K562 (cell line): ENCODE measurements at regions not wholly inside any gene's neighbourhood (a gene's known extent, or its start where the extent isn't known, plus 50 kb on each side); places are given as distances from the start of the nearest gene placed in this dataset.

Experiments used
- BHLHE40 ChIP-seq: IDR thresholded peaks from 2 replicates; pipeline ENCODE4 v1.6.1; 2011; ENCODE audit warnings: low read length, improper control_type of control experiment
- CTCFL ChIP-seq: IDR thresholded peaks from 2 replicates; pipeline ENCODE4 v1.6.1; 2011; ENCODE audit warnings: borderline replicate concordance, low read depth, mild to moderate bottlenecking, moderate library complexity, low read length; ENCODE audit not compliant: insufficient read depth, poor library complexity, severe bottlenecking
- DEAF1 ChIP-seq: fragments of 450-650 bp; formaldehyde crosslinking; IDR thresholded peaks from 2 replicates; pipeline ENCODE4 v1.4.0; 2020; ENCODE audit warnings: mild to moderate bottlenecking, moderate library complexity
- HMG20A ChIP-seq: fragments of 450-650 bp; formaldehyde crosslinking; conservative IDR thresholded peaks from 2 replicates; pipeline ENCODE4 v1.4.0; 2020; ENCODE audit warnings: mild to moderate bottlenecking, mixed read lengths
- KLF16 ChIP-seq: IDR thresholded peaks from 2 replicates; pipeline ENCODE4 v1.6.1; 2016; ENCODE audit warnings: antibody characterized with exemption
- PHB2 ChIP-seq: fragments of 450-650 bp; IDR thresholded peaks from 2 replicates; pipeline ENCODE4 v1.6.1; 2017; ENCODE audit warnings: low read depth
- RAD21 ChIP-seq, 2 experiments: fragments of 250-450 bp in 1 of 2; fragments of 450-650 bp in 1 of 2; sonication (Bioruptor Pico) in 1 of 2; formaldehyde crosslinking in 1 of 2; IDR thresholded peaks in 1 of 2; conservative IDR thresholded peaks in 1 of 2; 2 replicates each; pipeline versions ENCODE4 v1.4.0 to v1.8.0; 2020 to 2022; ENCODE audit warnings: mild to moderate bottlenecking in 2 of 2, moderate library complexity in 1 of 2
- ZBTB40 ChIP-seq, 2 experiments: fragments of 450-650 bp in 1 of 2; sonication (generic) in 1 of 2; formaldehyde crosslinking in 1 of 2; IDR thresholded peaks; 2 replicates each; pipeline versions ENCODE4 v1.7.1 to v1.9.0; 2016 to 2022; ENCODE audit warnings: inconsistent platforms in 1 of 2, mild to moderate bottlenecking in 1 of 2, missing genetic modification reagents in 1 of 2
- ZNF41 ChIP-seq: fragments of 250-450 bp; sonication (Bioruptor Pico); conservative IDR thresholded peaks from 2 replicates; pipeline ENCODE4 v1.4.0; 2020; ENCODE audit warnings: mild to moderate bottlenecking

- peak; percentile 79 for TF ChIP-seq CTCFL
- TF ChIP-seq DEAF1 (CRISPR knock-in tag): peak; percentile 72
- peak; percentile 39; the same call in 1 of the 2 replicates for TF ChIP-seq KLF16
- no peak for TF ChIP-seq PHB2
- no peak for TF ChIP-seq HMG20A (CRISPR knock-in tag)
- peak; percentile 81 to 83 for TF ChIP-seq RAD21 (CRISPR knock-in tag; conservative IDR thresholded peaks at IDR 0.05 in 1 of 2, IDR thresholded peaks at IDR 0.05 in 1 of 2)
- 0 out of 2 replicates have a peak, but pooled peaks have one; percentile 29 for TF ChIP-seq BHLHE40
- TF ChIP-seq ZBTB40 (IDR thresholded peaks at IDR 0.05): no peak
- no peak for TF ChIP-seq ZBTB40 (CRISPR knock-in tag; IDR thresholded peaks at IDR 0.05)
- 0 out of 2 replicates have a peak, but pooled peaks have one; percentile 60 for TF ChIP-seq ZNF41 (CRISPR knock-in tag)
These were observed 759.4 kb downstream of the ADCYAP1 start (continued) for GRCh38 chr18:1663879-1664705.
